ENCODE measurements at regions not wholly inside any gene's neighbourhood (a gene's known extent, or its start where the extent isn't known, plus 50 kb on each side); places are given as distances from the start of the nearest gene placed in this dataset.

DNA sequence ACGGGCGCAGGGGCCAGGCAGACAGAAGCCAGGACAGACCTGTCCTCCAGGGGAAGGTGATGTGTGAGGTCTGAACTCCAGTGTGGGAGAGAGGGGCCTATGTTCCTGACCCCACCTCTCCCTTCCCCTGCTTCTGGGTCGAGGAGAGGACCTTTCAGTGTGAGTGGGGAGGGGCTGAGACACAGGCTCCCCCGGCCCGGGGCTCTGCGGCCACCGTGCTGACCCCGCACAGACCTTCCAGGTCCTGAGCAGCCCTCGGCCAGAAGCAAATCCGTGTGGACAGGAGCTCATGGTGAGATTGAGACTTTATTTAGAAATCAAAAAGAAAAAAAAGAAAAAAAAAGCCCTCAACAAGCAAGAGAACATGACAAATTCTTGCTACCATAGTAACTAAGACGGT, 680.5 kb downstream of the BRD1 start:
- Histone ChIP-seq H3K4me1 (ENCODE audit: insufficient read depth, low read length) (no peaks in the 10 kb centered on the region), H3K36me3 (replicated peaks in 1 of 2; ENCODE audit: control insufficient read depth in 1 of 2, insufficient read depth in 2 of 2, low read length in 2 of 2) (no peaks in the 10 kb centered on the region), H3K9ac (ENCODE audit: insufficient read depth, low read depth, low read length) (no peak overlapping the region), H3K27me3 (ENCODE audit: control insufficient read depth in 1 of 2, insufficient read depth in 2 of 2, low read length in 2 of 2) (peaks cover 5 to 33% of the 10 kb centered on the region in 2 experiments; a peak in 3 of 5 replicates), H3K4me2 (ENCODE audit: low read depth, low read length) (no peak overlapping the region), H3K79me2 (ENCODE audit: insufficient read depth, low read length) (no peaks in the 10 kb centered on the region), H3K27ac (ENCODE audit: extremely low read length, insufficient read depth, low read length) (no peak overlapping the region), H3K9me3 (ENCODE audit: low read length) (no peaks in the 10 kb centered on the region), H2AFZ (ENCODE audit: low read length) (no peak overlapping the region), H3K4me3 (replicated peaks in 1 of 3; ENCODE audit: insufficient read depth in 1 of 3, low read depth in 2 of 3, low read length in 3 of 3) (no peak overlapping the region), H4K20me1 (ENCODE audit: insufficient read depth, low read length) (no peaks in the 10 kb centered on the region)
- WGBS (ENCODE audit: low lambda C conversion rate): 7% methylated on average over 10 of the region's 11 CpGs
- ChIA-PET CTCF (ENCODE audit: low intra/inter-chr PET ratio, low total read pairs) (no interaction called here), POLR2A (no interaction called here)
- in situ Hi-C loops (cut with HindIII; ENCODE audit: extremely low pct_ligation_motif_present, low pct_unique_long_range_greater_than_20kb): no loop called here
- TF ChIP-seq ZNF484 (CRISPR knock-in tag; IDR thresholded peaks at IDR 0.05; ENCODE audit: borderline replicate concordance, low read depth): no peak
- no peak for TF ChIP-seq MYC (CRISPR knock-in tag; IDR thresholded peaks at IDR 0.05; ENCODE audit: borderline replicate concordance)
- TF ChIP-seq ZNF75D (CRISPR knock-in tag; IDR thresholded peaks at IDR 0.05; ENCODE audit: borderline replicate concordance): no peak
- TF ChIP-seq KLF15 (CRISPR knock-in tag; IDR thresholded peaks at IDR 0.05; ENCODE audit: borderline replicate concordance): no peak
- TF ChIP-seq ZNF24 (IDR thresholded peaks at IDR 0.05): no peak
- no peak for TF ChIP-seq TBX3 (IDR thresholded peaks at IDR 0.05; ENCODE audit: borderline replicate concordance)
- no peak for ATAC-seq
- intact Hi-C loops (cut with micrococcal nuclease; ENCODE audit: unreplicated experiment): no loop called here
- BruUV-seq (replicated peaks): no TSS peak
- FAIRE-seq: no peak
- DNase-seq (ENCODE audit: low spot score): no peak

GRCh38 chr22:49146511-49146910, 681.2 kb downstream of the BRD1 start:
- TF ChIP-seq NFYB (CRISPR knock-in tag; IDR thresholded peaks at IDR 0.05) (no peak), BRCA1 (CRISPR knock-in tag; IDR thresholded peaks at IDR 0.05) (no peak), MEIS1 (CRISPR knock-in tag; IDR thresholded peaks at IDR 0.05; ENCODE audit: borderline replicate concordance) (no peak), ZNF598 (CRISPR knock-in tag; IDR thresholded peaks at IDR 0.05; ENCODE audit: borderline replicate concordance) (no peak), ZNF543 (CRISPR knock-in tag; IDR thresholded peaks at IDR 0.05) (no peak), PRDM15 (CRISPR knock-in tag; IDR thresholded peaks at IDR 0.05) (no peak)
- H3K27ac ChIP-seq (ENCODE audit: extremely low read length, insufficient read depth, low read length): no peak overlapping the region
- no TSS peak for BruUV-seq (replicated peaks)
- ChIA-PET CTCF (ENCODE audit: low intra/inter-chr PET ratio, low total read pairs) (no interaction called here), POLR2A (no interaction called here)
- no peak overlapping the region for H3K9ac ChIP-seq (ENCODE audit: insufficient read depth, low read depth, low read length)
- in situ Hi-C loops (cut with HindIII; ENCODE audit: extremely low pct_ligation_motif_present, low pct_unique_long_range_greater_than_20kb) (no loop called here), intact Hi-C loops (cut with micrococcal nuclease; ENCODE audit: unreplicated experiment) (no loop called here)
- WGBS (ENCODE audit: low lambda C conversion rate): 0% methylated on average over 4 of the region's 6 CpGs
- H3K27me3 ChIP-seq (ENCODE audit: control insufficient read depth in 1 of 2, insufficient read depth in 2 of 2, low read length in 2 of 2): peaks cover 5 to 39% of the 10 kb centered on the region in 2 experiments; a peak in 3 of 5 replicates
- no peak overlapping the region for H3K4me2 ChIP-seq (ENCODE audit: low read depth, low read length)
- no peaks in the 10 kb centered on the region for H3K36me3 ChIP-seq (replicated peaks in 1 of 2; ENCODE audit: control insufficient read depth in 1 of 2, insufficient read depth in 2 of 2, low read length in 2 of 2)
- ATAC-seq: no peak
- H3K4me3 ChIP-seq (replicated peaks in 1 of 3; ENCODE audit: insufficient read depth in 1 of 3, low read depth in 2 of 3, low read length in 3 of 3): no peak overlapping the region
- no peak for FAIRE-seq
- no peaks in the 10 kb centered on the region for H3K9me3 ChIP-seq (ENCODE audit: low read length)
- H4K20me1 ChIP-seq (ENCODE audit: insufficient read depth, low read length): no peaks in the 10 kb centered on the region
- DNase-seq (ENCODE audit: low spot score): no peak
- no peak overlapping the region for H2AFZ ChIP-seq (ENCODE audit: low read length)
- no peaks in the 10 kb centered on the region for H3K4me1 ChIP-seq (ENCODE audit: insufficient read depth, low read length)
- no peaks in the 10 kb centered on the region for H3K79me2 ChIP-seq (ENCODE audit: insufficient read depth, low read length)

Data from HepG2 (cell line).